ENCODE measurements at regions not wholly inside any gene's neighbourhood (a gene's known extent, or its start where the extent isn't known, plus 50 kb on each side); places are given as distances from the start of the nearest gene placed in this dataset.

GRCh38 chr1:60894130-60894529 lies 188.2 kb upstream of the NFIA start:
- H3K79me2 ChIP-seq (ENCODE audit: insufficient read depth, low read length): no peaks in the 10 kb centered on the region
- no peaks in the 10 kb centered on the region for H3K36me3 ChIP-seq (ENCODE audit: control insufficient read depth in 1 of 2, insufficient read depth in 2 of 2, low read length in 2 of 2)
- DNase-seq (ENCODE audit: low read depth, low spot score) (no peak), ATAC-seq (no peak)
- no peak overlapping the region for H3K9ac ChIP-seq (ENCODE audit: low read length)
- no peaks in the 10 kb centered on the region for H3K9me2 ChIP-seq (ENCODE audit: insufficient read depth)
- H3K27me3 ChIP-seq (ENCODE audit: insufficient read depth, low read length): peaks cover 32% of the 10 kb centered on the region
- H3K27ac ChIP-seq (ENCODE audit: low read depth, low read length): no peak overlapping the region
- no TSS peak for BruUV-seq (replicated peaks)
- TF ChIP-seq, protein P1, sequence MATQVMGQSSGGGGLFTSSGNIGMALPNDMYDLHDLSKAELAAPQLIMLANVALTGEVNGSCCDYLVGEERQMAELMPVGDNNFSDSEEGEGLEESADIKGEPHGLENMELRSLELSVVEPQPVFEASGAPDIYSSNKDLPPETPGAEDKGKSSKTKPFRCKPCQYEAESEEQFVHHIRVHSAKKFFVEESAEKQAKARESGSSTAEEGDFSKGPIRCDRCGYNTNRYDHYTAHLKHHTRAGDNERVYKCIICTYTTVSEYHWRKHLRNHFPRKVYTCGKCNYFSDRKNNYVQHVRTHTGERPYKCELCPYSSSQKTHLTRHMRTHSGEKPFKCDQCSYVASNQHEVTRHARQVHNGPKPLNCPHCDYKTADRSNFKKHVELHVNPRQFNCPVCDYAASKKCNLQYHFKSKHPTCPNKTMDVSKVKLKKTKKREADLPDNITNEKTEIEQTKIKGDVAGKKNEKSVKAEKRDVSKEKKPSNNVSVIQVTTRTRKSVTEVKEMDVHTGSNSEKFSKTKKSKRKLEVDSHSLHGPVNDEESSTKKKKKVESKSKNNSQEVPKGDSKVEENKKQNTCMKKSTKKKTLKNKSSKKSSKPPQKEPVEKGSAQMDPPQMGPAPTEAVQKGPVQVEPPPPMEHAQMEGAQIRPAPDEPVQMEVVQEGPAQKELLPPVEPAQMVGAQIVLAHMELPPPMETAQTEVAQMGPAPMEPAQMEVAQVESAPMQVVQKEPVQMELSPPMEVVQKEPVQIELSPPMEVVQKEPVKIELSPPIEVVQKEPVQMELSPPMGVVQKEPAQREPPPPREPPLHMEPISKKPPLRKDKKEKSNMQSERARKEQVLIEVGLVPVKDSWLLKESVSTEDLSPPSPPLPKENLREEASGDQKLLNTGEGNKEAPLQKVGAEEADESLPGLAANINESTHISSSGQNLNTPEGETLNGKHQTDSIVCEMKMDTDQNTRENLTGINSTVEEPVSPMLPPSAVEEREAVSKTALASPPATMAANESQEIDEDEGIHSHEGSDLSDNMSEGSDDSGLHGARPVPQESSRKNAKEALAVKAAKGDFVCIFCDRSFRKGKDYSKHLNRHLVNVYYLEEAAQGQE (IDR thresholded peaks at IDR 0.05; ENCODE audit: low read depth): no peak
- TF ChIP-seq EGR1 (IDR thresholded peaks at IDR 0.05; ENCODE audit: low read depth): no peak
- no peak for TF ChIP-seq SRF (IDR thresholded peaks at IDR 0.05; ENCODE audit: low read depth)
- TF ChIP-seq ZNF274 (IDR thresholded peaks at IDR 0.05; ENCODE audit: low read depth, low read length): no peak
- TF ChIP-seq, protein P2, sequence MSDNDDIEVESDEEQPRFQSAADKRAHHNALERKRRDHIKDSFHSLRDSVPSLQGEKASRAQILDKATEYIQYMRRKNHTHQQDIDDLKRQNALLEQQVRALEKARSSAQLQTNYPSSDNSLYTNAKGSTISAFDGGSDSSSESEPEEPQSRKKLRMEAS (IDR thresholded peaks at IDR 0.05): no peak
- H4K20me1 ChIP-seq (ENCODE audit: insufficient read depth): no peaks in the 10 kb centered on the region
- H3K4me2 ChIP-seq (ENCODE audit: low read length): no peak overlapping the region
- POLR2A ChIA-PET: no interaction called here
- RAD21 ChIA-PET (ENCODE audit: low non-redundant PET in 1 of 2, low total read pairs in 2 of 2, uncharacterized antibody in 2 of 2, unreplicated experiment in 2 of 2): no interaction called here
- intact Hi-C loops (cut with micrococcal nuclease): no loop called here
- no peak overlapping the region for H2AFZ ChIP-seq (ENCODE audit: low read depth, low read length, poor library complexity, severe bottlenecking)
- no peak overlapping the region for H3K4me3 ChIP-seq (replicated peaks in 1 of 2; ENCODE audit: low read depth in 1 of 2, low read length in 2 of 2)
- H3K4me1 ChIP-seq (ENCODE audit: control insufficient read depth in 1 of 2, insufficient read depth in 2 of 2, low read length in 2 of 2): no peaks in the 10 kb centered on the region
- H3K9me3 ChIP-seq (ENCODE audit: control insufficient read depth in 1 of 2, insufficient read depth in 1 of 2, low read depth in 1 of 2, low read length in 2 of 2): no peaks in the 10 kb centered on the region
- CTCF ChIA-PET: no interaction called here

Measured in HCT116 (cell line).